ENCODE measurements at regions not wholly inside any gene's neighbourhood (a gene's known extent, or its start where the extent isn't known, plus 50 kb on each side); places are given as distances from the start of the nearest gene placed in this dataset.

GRCh38 chr4:29718136-29718535 lies 1002.0 kb upstream of the PCDH7 start:
- Histone ChIP-seq H3K9me3 (no peaks in the 10 kb centered on the region), H3K4me1 (no peaks in the 10 kb centered on the region), H3K27me3 (no peaks in the 10 kb centered on the region), H3K4me3 (no peak overlapping the region), H3K27ac (no peak overlapping the region), H3K36me3 (no peaks in the 10 kb centered on the region)
- no peak for DNase-seq
- in situ Hi-C loops (cut with MboI; ENCODE audit: low pct_ligation_motif_present in 1 of 4, low pct_unique_long_range_greater_than_20kb in 1 of 4, low sequenced_read_pairs in 3 of 4) = no loop called here
- intact Hi-C loops (cut with DNase I; ENCODE audit: low total_unique reads) = no loop called here
- TF ChIP-seq EP300 (IDR thresholded peaks at IDR 0.05; ENCODE audit: low read depth) (no peak), CTCF (IDR thresholded peaks at IDR 0.05) (no peak), POLR2AphosphoS5 (IDR thresholded peaks at IDR 0.05) (no peak), POLR2A (IDR thresholded peaks at IDR 0.05) (no peak)

GRCh38 chr4:29722253-29722652 lies 997.9 kb upstream of the PCDH7 start:
- Histone ChIP-seq H3K27ac (no peak overlapping the region), H3K36me3 (no peaks in the 10 kb centered on the region), H3K4me3 (no peak overlapping the region), H3K27me3 (no peaks in the 10 kb centered on the region), H3K9me3 (no peaks in the 10 kb centered on the region), H3K4me1 (no peaks in the 10 kb centered on the region)
- no peak for DNase-seq
- in situ Hi-C loops (cut with MboI; ENCODE audit: low pct_ligation_motif_present in 1 of 4, low pct_unique_long_range_greater_than_20kb in 1 of 4, low sequenced_read_pairs in 3 of 4) (no loop called here), intact Hi-C loops (cut with DNase I; ENCODE audit: low total_unique reads) (no loop called here)
- TF ChIP-seq POLR2AphosphoS5 (IDR thresholded peaks at IDR 0.05) (no peak), EP300 (IDR thresholded peaks at IDR 0.05; ENCODE audit: low read depth) (no peak), POLR2A (IDR thresholded peaks at IDR 0.05) (no peak), CTCF (IDR thresholded peaks at IDR 0.05) (no peak)
- 80 to 83% methylated on average over 6 of the region's 6 CpGs for WGBS, 2 donors (ENCODE audit: low coverage in 1 of 2)

- 75 to 100% methylated on average over 1 to 3 of the region's 3 CpGs for WGBS, 2 donors (ENCODE audit: low coverage in 1 of 2)
- DNase-seq = no peak
- Histone ChIP-seq H3K9me3 (no peaks in the 10 kb centered on the region), H3K4me3 (no peak overlapping the region), H3K27ac (no peak overlapping the region), H3K36me3 (no peaks in the 10 kb centered on the region), H3K4me1 (no peaks in the 10 kb centered on the region), H3K27me3 (no peaks in the 10 kb centered on the region)
- in situ Hi-C loops (cut with MboI; ENCODE audit: low pct_ligation_motif_present in 1 of 4, low pct_unique_long_range_greater_than_20kb in 1 of 4, low sequenced_read_pairs in 3 of 4) (no loop called here), intact Hi-C loops (cut with DNase I; ENCODE audit: low total_unique reads) (no loop called here)
- TF ChIP-seq POLR2A (IDR thresholded peaks at IDR 0.05) (no peak), POLR2AphosphoS5 (IDR thresholded peaks at IDR 0.05) (no peak), CTCF (IDR thresholded peaks at IDR 0.05) (no peak), EP300 (IDR thresholded peaks at IDR 0.05; ENCODE audit: low read depth) (no peak)
Measured at GRCh38 chr4:29726938-29727337, 993.2 kb upstream of the PCDH7 start.

- H3K27me3 ChIP-seq = no peaks in the 10 kb centered on the region
- intact Hi-C loops (cut with DNase I; ENCODE audit: low total_unique reads) = no loop called here
- TF ChIP-seq POLR2A (IDR thresholded peaks at IDR 0.05) = no peak
- no peak for TF ChIP-seq CTCF (IDR thresholded peaks at IDR 0.05)
- no peak for TF ChIP-seq POLR2AphosphoS5 (IDR thresholded peaks at IDR 0.05)
- TF ChIP-seq EP300 (IDR thresholded peaks at IDR 0.05; ENCODE audit: low read depth) = no peak
- in situ Hi-C loops (cut with MboI; ENCODE audit: low pct_ligation_motif_present in 1 of 4, low pct_unique_long_range_greater_than_20kb in 1 of 4, low sequenced_read_pairs in 3 of 4) = no loop called here
- no peaks in the 10 kb centered on the region for H3K4me1 ChIP-seq
- H3K4me3 ChIP-seq = no peak overlapping the region
- H3K27ac ChIP-seq = no peak overlapping the region
- no peaks in the 10 kb centered on the region for H3K9me3 ChIP-seq
- no peak for DNase-seq
- 50 to 53% methylated on average over 7 to 8 of the region's 8 CpGs for WGBS, 2 donors (ENCODE audit: low coverage in 1 of 2)
- no peaks in the 10 kb centered on the region for H3K36me3 ChIP-seq
Measured at GRCh38 chr4:29734343-29735213, 985.6 kb upstream of the PCDH7 start.
